GM08714 (cell line): ENCODE measurements at regions not wholly inside any gene's neighbourhood (a gene's known extent, or its start where the extent isn't known, plus 50 kb on each side); places are given as distances from the start of the nearest gene placed in this dataset.

Source experiments
- H3K4me3 ChIP-seq: fragments of 200-500 bp; sonication (Bioruptor generic); 2 replicates; pipeline ENCODE4 v1.5.1; 2014; ENCODE audit warnings: mild to moderate bottlenecking, low read length, inconsistent platforms
- ZNF274 ChIP-seq: IDR thresholded peaks from 2 replicates; pipeline ENCODE4 v1.6.1; 2012; ENCODE audit warnings: mild to moderate bottlenecking, low read depth, low read length

DNA sequence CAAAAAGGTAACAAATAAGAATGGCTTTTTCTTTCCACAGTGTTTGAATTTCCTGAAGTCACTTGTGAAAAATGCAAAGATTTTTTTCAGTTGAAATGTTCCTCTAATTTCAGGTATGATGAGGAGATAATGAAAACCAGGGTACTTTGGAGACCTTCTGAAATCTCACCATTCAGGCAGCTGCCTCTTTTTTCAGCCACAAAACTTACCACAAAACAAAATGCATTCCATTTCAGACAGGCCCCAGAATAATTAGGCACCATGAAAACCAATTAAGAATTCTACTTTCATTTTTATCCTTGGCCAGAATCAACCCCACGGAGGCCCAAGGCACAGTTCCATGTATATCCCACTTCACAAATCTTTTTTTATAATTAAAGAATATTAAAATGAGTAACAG lies 880.3 kb upstream of the ACVR2A start:
- H3K4me3 ChIP-seq: no peak overlapping the region
- no peak for TF ChIP-seq ZNF274

DNA sequence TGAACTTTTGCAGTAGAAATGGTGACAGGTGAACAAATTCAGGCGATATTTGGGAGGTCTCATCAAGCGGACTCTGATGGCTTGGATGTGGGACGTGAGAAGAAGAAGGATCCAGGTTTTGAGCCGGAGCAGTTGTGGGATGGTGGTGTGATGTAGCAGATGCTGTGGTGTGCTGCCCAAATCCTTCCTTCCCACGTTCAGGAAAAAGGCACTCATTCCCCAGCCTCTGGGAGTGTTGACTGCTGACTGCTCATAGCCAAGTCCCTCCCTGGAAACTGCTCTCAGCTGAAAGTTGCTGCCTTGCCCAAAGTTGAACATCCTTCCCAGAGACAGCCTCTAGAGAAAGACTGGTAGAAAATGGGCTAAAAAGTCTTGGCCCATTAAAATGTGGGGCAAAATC lies 890.3 kb upstream of the ACVR2A start:
- H3K4me3 ChIP-seq: no peak overlapping the region
- no peak for TF ChIP-seq ZNF274

GRCh38 chr2:146952696-146953095 lies 892.1 kb upstream of the ACVR2A start:
- H3K4me3 ChIP-seq: no peak overlapping the region
- no peak for TF ChIP-seq ZNF274

- no peak overlapping the region for H3K4me3 ChIP-seq
- TF ChIP-seq ZNF274: no peak
Observed at GRCh38 chr2:146950911-146951310, 893.9 kb upstream of the ACVR2A start.

DNA sequence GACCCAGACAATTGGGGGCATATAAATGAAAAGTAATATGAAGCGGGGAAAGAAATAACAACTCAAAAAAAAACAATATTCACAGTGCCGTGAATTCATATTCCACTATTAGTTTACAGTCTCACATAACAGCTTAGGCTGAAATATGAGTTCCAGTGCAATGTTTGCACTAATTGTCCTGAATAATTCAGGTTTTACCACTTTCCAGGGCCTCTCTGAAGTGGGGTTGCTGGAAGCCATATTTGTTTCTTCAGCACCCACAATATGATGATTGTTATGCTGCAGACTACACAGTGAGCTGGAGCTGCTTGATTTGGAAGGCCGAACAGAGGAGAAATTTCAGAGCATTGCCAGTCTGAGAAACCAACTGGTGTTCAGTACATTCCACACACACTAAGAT lies 894.5 kb upstream of the ACVR2A start:
- TF ChIP-seq ZNF274: no peak
- H3K4me3 ChIP-seq: no peak overlapping the region

- no peak overlapping the region for H3K4me3 ChIP-seq
- no peak for TF ChIP-seq ZNF274
Observed at GRCh38 chr2:146949400-146949799, 895.4 kb upstream of the ACVR2A start.

- H3K4me3 ChIP-seq: no peak overlapping the region
- no peak for TF ChIP-seq ZNF274
Observed at GRCh38 chr2:146944601-146945000, 900.2 kb upstream of the ACVR2A start.

GRCh38 chr2:146939991-146940685 lies 904.7 kb upstream of the ACVR2A start:
- TF ChIP-seq ZNF274: no peak
- no peak overlapping the region for H3K4me3 ChIP-seq

DNA sequence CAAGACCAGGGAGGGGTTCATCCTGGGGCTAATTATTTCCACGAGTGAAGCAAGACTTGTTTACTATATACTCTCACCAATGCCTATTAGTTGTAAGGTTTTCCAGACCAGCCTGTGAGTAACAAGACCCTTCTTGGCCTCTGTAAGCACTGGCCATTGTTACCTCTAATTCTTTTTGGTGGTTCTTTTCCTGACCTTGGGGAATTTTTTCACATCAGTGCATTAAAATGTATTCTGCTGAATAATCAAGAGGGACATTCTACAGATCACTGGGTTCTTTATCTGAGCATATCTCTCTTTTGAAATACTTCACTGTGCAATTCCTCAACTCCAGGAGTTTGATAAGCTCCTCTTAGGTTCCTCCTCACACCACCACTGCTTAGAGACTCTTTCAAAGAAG lies 909.9 kb upstream of the ACVR2A start:
- no peak for TF ChIP-seq ZNF274
- no peak overlapping the region for H3K4me3 ChIP-seq

DNA sequence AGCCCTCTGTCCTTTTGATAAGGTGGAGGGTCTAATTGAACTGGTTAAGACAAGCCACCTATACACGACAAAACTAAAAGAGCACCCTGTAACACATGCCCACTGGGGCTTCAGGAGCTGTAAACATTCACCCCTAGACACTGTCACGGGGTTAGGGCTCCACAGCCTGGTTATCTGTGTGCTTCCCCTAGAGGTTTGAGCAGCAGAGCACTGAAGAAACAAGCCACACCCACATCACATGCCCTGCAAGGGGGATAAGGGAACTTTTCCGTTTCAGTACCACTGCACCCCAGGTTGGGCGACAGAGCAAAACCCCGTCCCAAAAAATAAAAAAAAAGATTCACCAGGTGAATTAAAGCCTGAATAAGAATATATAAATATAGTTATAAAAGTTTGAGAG lies 913.7 kb upstream of the ACVR2A start:
- no peak overlapping the region for H3K4me3 ChIP-seq
- TF ChIP-seq ZNF274: no peak

DNA sequence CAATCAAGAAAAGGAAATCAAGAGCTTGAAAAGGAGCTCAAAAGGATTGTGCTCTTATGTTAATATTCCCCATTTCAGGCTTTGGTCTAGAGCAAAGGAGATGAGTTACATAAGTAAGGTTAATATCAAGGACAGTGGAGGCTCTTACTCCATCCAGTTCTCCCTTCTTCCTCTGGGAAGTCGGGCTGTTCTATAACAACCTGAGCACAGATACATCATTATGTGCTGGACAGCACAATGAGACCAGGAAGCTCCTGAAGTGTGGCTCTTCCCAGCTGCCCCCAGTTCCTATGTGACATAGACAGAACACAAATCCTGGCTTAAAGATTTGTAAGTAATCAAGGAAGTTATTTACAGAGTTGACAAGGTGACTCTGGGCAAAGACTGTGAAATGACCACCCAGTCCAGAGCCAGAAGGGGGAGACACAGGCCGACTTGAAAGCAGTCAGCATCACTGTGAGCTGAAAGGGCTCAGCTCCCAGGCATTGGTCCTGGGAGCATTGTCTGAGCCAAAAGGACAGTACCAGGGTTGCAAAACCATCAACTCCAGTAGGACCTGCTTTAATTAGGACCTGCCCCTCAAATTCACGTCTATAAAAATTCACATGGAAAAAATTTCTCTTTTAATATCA lies 917.6 kb upstream of the ACVR2A start:
- H3K4me3 ChIP-seq: no peak overlapping the region
- no peak for TF ChIP-seq ZNF274

- no peak for TF ChIP-seq ZNF274
- H3K4me3 ChIP-seq: no peak overlapping the region
Observed at GRCh38 chr2:146918280-146918679, 926.5 kb upstream of the ACVR2A start.

DNA sequence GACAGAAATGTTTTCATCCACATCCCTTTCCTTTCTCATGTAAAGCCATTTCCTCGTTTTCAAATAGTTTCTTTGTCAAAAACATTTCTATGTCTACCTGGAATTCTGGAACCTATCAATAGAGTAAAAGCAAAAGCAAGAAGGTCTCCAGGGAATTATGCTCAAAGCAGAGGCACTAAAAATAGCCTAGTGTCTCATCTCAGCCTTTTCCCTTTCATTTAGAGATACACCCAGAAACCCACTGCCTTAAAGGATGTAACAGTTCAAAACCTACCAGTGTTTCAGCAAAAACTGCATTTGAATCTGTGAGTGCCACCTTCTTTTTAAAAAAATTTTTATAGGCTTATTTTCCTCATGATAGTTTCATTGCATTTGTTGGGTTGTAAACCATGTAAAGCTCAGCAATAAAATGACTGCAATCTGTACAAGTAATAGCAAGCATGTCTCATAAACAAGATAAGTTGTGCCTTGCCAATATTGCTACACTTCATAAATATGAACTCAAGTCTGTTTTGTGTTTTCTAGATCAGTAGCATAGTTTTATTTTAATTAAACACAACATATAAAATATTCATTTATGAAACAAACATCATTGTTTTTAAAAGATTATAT lies 927.3 kb upstream of the ACVR2A start:
- no peak overlapping the region for H3K4me3 ChIP-seq
- no peak for TF ChIP-seq ZNF274

- no peak overlapping the region for H3K4me3 ChIP-seq
- TF ChIP-seq ZNF274: no peak
Observed at GRCh38 chr2:146916914-146917313, 927.9 kb upstream of the ACVR2A start.

DNA sequence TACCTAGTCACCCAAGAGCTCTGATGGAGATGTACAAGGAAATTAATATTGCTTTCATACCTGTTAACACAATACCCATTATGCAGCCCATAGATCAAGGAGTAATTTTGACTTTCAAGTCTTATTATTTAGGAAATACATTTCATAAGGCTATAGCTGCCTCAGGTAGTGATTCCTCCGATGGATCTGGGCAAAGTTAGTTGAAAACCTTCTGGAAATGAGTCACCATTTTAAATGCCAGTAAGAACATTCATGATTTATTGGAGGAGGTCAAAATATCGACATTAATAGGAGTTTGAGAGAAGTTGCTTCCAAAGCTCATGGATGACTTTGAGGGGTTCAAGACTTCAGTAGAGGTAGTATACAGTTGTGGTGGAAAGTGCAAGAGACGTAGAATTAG lies 931.4 kb upstream of the ACVR2A start:
- H3K4me3 ChIP-seq: no peak overlapping the region
- no peak for TF ChIP-seq ZNF274
